ENCODE measurements at regions not wholly inside any gene's neighbourhood (a gene's known extent, or its start where the extent isn't known, plus 50 kb on each side); places are given as distances from the start of the nearest gene placed in this dataset.
"Not testable (repeated sequence)": the region's sequence is repeated elsewhere in the genome, so short reads cannot be mapped to it uniquely, and the experiment has no call there.

GRCh38 chr1:5638582-5638981 lies 353.6 kb downstream of the NPHP4 start:
- DNase-seq (ENCODE audit: low spot score): no peak

DNA sequence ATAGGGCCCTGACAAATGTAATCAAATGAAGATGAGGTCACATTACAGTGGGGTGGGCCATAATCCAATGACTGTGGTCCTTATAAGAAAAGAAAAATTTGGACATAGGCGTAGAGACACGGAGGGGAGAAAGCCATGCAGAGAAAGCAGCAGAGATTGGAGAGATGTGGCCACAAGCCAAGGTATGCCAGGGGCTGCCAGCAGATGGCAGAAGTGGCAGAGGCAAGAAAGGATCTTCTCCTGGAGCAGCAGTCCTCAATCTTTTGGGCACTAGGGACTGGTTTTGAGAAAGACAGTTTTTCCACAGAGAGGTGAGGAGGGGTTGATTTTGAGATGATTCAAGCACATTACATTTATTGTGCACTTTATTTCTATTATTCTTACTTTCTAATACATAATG lies 355.1 kb downstream of the NPHP4 start:
- DNase-seq (ENCODE audit: low spot score): no peak

- DNase-seq (ENCODE audit: low spot score): no peak
Observed at GRCh38 chr1:5634893-5635292, 357.3 kb downstream of the NPHP4 start.

DNA sequence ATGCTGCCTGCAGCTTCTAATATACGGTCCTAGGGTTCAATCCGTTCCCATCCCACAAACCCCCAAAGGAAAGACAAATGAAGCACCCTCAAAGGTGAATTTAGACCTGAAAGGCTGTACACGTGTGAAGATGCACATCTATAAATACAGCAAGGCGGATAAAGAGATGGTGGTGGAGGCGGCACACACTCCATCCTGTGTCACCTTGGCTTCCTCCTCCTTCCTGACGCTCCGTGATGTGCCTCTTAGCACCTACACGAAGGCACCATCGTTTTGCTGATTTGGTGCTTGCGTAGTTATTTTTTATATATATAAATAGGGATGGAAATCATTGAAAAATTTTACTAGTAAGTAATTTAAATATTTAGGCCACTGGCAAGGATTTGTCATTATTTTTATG lies 359.4 kb downstream of the NPHP4 start:
- DNase-seq (ENCODE audit: low spot score): no peak

DNA sequence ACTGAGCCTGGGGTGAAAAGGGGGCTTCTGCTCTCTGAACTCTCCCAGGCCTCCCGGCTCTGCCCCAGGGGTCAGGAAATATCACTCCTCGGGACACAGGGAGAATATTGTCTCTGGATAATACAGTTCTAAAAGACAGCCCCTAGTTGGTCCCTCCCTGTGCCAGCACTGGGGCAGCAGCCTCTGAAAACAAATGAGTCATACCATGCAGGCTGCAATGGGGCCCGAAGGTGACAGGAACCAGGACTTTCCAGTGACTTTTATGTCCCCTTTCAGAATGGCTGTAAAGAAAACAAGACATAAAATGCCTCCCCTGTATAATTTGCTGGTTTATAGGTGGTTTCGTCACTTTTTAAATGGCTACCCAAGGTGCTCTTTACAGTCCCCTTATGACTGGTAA lies 360.0 kb downstream of the NPHP4 start:
- no peak for DNase-seq (ENCODE audit: low spot score)

DNA sequence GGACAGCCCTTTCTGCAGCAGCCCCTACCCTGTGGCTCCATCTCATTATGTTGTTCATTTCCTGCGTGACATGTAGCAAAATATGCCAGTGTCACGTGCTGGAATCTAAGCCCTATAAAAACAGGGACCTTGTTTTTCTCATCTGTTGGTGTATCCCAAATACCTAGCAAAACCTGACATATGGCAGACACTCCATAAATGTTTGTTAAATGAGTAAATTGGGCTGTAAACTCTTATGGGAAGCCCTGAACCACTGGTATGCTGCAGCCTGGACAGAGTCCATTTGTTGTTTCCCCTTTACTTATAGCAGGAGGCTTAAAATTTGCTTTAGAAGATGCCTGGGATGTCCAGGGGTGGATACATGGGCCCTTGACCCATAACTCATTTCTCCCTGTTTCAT lies 363.8 kb downstream of the NPHP4 start:
- DNase-seq (ENCODE audit: low spot score): no peak

GRCh38 chr1:5623399-5623798 lies 368.8 kb downstream of the NPHP4 start:
- DNase-seq (ENCODE audit: low spot score): no peak

DNA sequence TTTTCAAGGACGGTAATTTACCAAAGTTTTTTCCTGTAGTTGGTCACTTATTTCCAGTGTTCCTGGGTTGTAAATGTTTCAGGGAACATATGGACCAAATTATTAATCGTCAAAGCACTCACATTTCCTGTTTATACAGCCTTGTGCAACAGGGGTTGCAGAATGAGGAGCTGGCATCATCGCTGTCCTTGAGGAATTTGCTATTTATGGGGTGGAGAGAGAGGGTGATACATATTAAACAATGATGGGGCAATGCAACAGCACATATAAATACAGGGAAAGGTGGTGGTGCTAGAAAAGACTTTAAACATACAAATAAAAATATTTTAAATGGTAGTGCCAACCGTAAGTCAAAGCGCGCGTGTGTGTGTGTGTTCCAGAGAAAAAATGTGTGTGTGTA lies 369.8 kb downstream of the NPHP4 start:
- no peak for DNase-seq (ENCODE audit: low spot score)

DNA sequence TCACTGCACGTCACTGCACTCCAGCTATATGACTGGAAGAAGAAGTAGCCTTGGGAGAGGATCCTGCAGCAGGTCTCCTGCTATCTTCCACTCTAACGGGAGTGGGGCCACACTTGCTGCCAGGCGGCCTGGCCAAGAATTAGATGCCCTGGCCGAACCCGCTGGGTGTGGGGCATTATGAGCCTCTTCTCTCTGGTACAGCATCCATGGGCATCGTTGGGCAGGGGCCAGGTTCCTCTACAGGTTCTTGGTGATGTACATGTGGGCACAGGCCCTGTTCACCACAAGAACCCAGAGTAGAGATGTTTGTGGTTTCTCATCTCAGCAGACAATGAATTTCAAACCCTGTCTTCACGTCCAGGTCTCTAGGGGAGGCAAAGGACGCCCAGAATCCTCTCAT lies 370.5 kb downstream of the NPHP4 start:
- DNase-seq (ENCODE audit: low spot score): no peak

DNA sequence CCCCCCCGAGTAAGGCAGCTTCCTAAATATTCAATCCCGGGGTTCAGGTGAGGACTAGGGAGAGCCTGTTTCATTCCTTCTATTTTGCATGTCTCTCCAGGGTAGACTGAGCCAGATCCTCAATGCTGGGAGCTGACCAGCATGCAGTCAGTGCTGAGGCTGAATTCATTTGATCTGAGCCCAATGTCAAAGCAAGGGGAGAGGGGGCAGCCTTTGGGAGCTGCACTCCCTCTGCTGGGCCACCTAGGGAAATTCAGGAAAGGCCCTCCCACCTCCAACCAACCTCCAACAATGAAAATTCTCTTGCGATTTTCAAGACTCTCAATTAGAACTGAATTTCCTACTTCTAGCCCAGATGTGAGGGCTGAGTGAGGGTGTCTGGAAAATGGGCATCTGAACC lies 371.2 kb downstream of the NPHP4 start:
- DNase-seq (ENCODE audit: low spot score): no peak

DNA sequence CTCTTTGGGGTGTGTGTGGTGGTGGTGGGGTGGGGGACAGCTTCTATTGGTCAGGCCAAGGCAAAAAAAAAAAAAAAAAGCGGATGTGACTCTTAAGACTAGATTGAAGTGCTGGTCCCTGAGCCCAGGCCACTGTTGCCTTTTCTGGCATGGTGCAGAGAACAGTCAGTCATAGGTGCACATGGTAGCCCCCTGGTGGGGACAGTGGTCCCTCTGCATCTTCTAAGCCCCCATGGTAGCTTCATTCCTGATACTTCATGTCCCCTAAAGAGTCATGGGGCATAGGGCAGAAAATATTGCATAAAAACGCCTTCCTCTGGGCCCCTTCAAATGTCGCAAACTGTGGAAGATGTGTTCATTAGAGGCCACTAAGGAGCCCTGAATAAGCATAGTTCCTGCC lies 371.8 kb downstream of the NPHP4 start:
- no peak for DNase-seq (ENCODE audit: low spot score)

DNA sequence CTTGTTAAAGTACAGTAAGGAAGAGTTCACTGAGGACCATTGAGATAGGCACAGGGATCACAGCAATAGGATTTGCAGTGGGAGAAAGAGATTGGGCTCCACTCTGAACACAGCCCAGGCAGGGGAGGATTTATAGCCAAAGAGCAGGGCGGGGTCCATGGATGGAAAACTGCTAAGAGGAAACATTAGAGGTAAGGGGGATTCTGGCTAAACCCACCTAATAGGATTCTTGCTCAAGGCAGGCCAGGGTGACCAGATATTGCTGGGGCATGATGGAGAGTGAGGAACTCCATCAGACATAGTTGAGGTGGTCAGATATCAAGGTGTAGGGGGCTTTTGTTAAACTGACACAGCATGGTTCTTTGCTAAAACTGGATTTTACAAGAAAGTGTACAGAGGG lies 372.8 kb downstream of the NPHP4 start:
- DNase-seq (ENCODE audit: low spot score): no peak

GRCh38 chr1:5617546-5617945 lies 374.7 kb downstream of the NPHP4 start:
- no peak for DNase-seq (ENCODE audit: low spot score)

- no peak for DNase-seq (ENCODE audit: low spot score)
Observed at GRCh38 chr1:5617179-5617520, 375.1 kb downstream of the NPHP4 start.

DNA sequence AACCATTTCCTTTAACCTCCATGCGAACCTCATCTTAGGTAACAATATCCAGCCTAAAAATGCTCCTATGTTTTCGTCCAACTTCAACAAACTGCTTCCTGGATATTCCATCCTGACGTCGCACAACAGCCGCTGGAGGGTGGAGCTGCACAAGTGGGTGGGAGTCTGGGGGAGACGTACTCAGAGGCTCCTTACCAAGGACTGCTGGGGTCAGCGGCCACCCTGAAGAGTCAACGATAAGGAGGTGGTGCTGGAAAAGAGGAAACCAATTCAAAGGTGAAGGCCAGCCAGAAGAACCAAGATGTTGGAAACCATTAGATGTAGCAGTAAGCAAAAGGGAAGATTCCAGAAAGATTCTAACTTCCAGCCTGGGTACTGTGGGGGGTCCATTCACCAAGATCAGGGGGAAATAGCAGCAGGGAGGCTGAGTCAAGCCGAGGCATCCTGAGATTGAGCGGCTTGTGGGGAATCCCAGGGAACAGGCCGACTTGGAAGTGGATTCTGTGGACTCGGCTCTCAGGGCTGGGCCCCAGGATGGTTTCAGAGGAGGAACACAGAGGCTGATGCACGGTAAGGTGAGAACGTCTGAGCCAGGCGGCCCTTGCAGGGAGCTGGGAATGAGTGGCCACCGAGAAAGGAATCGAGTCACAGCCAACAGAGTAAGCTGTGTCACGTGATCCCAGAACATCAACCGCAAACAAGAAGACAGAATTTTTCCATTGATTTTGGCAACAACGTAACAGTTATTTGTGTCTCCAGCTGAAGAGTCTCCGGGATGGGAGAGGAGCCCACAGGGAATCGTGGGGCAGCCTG lies 375.7 kb downstream of the NPHP4 start:
- no peak for DNase-seq (ENCODE audit: low spot score)

GRCh38 chr1:5615076-5615475 lies 377.1 kb downstream of the NPHP4 start:
- no peak for DNase-seq (ENCODE audit: low spot score)

- no peak for DNase-seq (ENCODE audit: low spot score)
Observed at GRCh38 chr1:5613900-5614299, 378.3 kb downstream of the NPHP4 start.

- DNase-seq (ENCODE audit: low spot score): no peak
Observed at GRCh38 chr1:5611851-5612250, 380.4 kb downstream of the NPHP4 start.

GRCh38 chr1:5611431-5611830 lies 380.8 kb downstream of the NPHP4 start:
- DNase-seq (ENCODE audit: low spot score): no peak

DNA sequence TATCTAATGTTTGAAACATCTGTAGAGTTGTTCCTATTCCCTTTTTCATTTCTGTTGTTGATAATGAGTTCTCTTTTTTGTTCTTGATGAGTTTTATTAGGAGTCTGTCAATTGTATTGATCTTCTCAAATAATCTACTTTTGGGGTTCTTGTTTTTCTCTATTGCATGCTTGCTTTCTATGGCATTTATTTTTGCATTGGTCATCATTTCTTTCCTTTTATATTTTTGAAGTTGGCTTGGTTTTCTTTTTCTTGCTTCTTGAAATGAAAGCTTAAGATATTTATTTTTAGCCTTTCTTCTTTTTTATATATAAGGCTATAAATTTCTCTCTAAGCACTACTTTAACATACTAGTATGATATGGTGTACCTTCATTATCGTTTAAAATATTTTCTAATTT lies 381.8 kb downstream of the NPHP4 start:
- DNase-seq (ENCODE audit: low spot score): no peak

DNA sequence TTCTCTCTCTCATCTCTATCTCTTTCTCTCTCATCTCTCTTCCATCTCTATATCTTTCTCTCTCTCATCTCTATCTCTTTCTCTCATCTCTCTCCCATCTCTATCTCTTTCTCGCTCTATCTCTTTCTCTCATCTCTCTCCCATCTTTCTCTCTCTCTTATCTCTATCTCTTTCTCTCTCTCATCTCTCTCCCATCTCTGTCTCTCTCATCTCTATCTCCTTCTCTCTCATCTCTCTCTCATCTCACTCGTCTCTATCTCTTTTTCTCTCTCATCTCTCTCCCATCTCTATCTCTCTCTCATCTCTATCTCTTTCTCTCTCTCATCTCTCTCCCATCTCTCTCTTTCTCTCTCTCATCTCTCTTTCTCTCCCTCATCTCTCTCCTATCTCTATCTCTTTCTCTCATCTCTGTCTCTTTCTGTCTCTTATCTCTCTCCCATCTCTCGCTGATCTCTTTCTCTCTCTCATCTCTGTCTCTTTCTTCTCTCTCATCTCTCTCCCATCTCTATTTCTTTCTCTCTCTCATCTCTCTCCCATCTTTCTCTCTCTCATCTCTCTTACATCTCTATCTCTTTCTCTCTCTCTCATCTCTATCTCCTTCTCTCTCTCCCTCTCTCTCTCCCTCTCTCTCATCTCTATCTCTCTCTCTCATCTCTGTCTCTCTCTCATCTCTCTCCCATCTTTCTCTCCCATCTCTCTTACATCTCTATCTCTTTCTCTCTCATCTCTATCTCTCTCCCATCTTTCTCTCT lies 388.7 kb downstream of the NPHP4 start:
- no peak for DNase-seq (ENCODE audit: low spot score)

DNA sequence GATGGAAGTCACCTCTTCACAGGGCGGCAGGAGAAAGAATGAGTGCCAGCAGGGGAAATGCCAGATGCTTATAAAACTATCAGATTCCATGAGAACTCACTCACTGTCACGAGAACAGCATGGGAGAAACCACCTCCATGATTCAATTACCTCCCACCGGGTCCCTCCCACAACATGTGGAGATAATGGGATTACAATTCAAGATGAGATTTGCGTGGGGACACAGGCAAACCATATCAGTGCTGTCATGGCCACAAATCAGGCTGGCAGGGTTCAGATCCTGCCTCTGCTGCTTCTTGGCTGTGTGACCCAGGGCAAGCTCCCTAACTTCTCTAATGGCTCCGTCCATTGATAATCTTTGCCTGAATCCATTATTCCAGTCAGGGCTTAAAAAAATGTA lies 389.5 kb downstream of the NPHP4 start:
- DNase-seq (ENCODE audit: low spot score): not testable (repeated sequence)

GRCh38 chr1:5601516-5601915 lies 390.7 kb downstream of the NPHP4 start:
- no peak for DNase-seq (ENCODE audit: low spot score)

GRCh38 chr1:5599541-5599940 lies 392.7 kb downstream of the NPHP4 start:
- DNase-seq (ENCODE audit: low spot score): no peak
